HEK293 (cell line): ENCODE measurements at regions not wholly inside any gene's neighbourhood (a gene's known extent, or its start where the extent isn't known, plus 50 kb on each side); places are given as distances from the start of the nearest gene placed in this dataset.
"Not testable (repeated sequence)": the region's sequence is repeated elsewhere in the genome, so short reads cannot be mapped to it uniquely, and the experiment has no call there.

Experiments used
- HOXD13 ChIP-seq: sonication (generic); formaldehyde crosslinking; IDR thresholded peaks from 2 replicates; pipeline ENCODE4 v1.8.0; 2022; ENCODE audit warnings: missing genetic modification reagents, borderline replicate concordance
- MYNN ChIP-seq: fragments of 450-650 bp; formaldehyde crosslinking; IDR thresholded peaks from 2 replicates; pipeline ENCODE4 v1.5.1; 2016; ENCODE audit warnings: missing biosample characterization, missing genetic modification characterization, borderline replicate concordance
- ZBTB48 ChIP-seq: fragments of 450-650 bp; formaldehyde crosslinking; IDR thresholded peaks from 2 replicates; pipeline ENCODE4 v1.5.1; 2016; ENCODE audit warnings: missing biosample characterization, missing genetic modification characterization
- ZNF184 ChIP-seq: fragments of 450-650 bp; IDR thresholded peaks from 2 replicates; pipeline ENCODE4 v1.5.1; 2018; ENCODE audit warnings: missing biosample characterization, mild to moderate bottlenecking, missing genetic modification characterization
- ZNF239 ChIP-seq: fragments of 450-650 bp; formaldehyde crosslinking; IDR thresholded peaks from 2 replicates; pipeline ENCODE4 v1.5.1; 2016; ENCODE audit warnings: missing biosample characterization, missing genetic modification characterization
- ZNF24 ChIP-seq: fragments of 450-650 bp; formaldehyde crosslinking; IDR thresholded peaks from 2 replicates; pipeline ENCODE4 v1.5.1; 2016; ENCODE audit warnings: missing biosample characterization, missing genetic modification characterization
- ZNF341 ChIP-seq: fragments of 450-650 bp; formaldehyde crosslinking; IDR thresholded peaks from 2 replicates; pipeline ENCODE4; 2016; ENCODE audit warnings: low read depth, missing biosample characterization, missing genetic modification characterization
- ZNF394 ChIP-seq: fragments of 450-650 bp; formaldehyde crosslinking; IDR thresholded peaks from 2 replicates; pipeline ENCODE4 v1.5.1; 2016; ENCODE audit warnings: missing biosample characterization, missing genetic modification characterization, mild to moderate bottlenecking, moderate library complexity, borderline replicate concordance
- ZNF433 ChIP-seq: fragments of 450-650 bp; formaldehyde crosslinking; IDR thresholded peaks from 2 replicates; pipeline ENCODE4 v1.5.1; 2016; ENCODE audit warnings: missing biosample characterization, missing genetic modification characterization, low read depth
- ZNF558 ChIP-seq: fragments of 450-650 bp; formaldehyde crosslinking; IDR thresholded peaks from 2 replicates; pipeline ENCODE4 v1.5.1; 2016; ENCODE audit warnings: missing biosample characterization, missing genetic modification characterization
- TF ChIP-seq, protein P1 (sequence below): fragments of 450-650 bp; formaldehyde crosslinking; IDR thresholded peaks from 2 replicates; pipeline ENCODE4 v1.5.1; 2016; ENCODE audit warnings: missing biosample characterization, missing genetic modification characterization
- TF ChIP-seq, protein P2 (sequence below): IDR thresholded peaks from 2 replicates; pipeline ENCODE4 v1.6.1; 2011; ENCODE audit warnings: mild to moderate bottlenecking, low read depth, low read length, borderline replicate concordance
- TF ChIP-seq, protein P3 (sequence below): fragments of 450-650 bp; formaldehyde crosslinking; IDR thresholded peaks from 2 replicates; pipeline ENCODE4 v1.5.1; 2016; ENCODE audit warnings: missing biosample characterization, missing genetic modification characterization
- TF ChIP-seq, protein P4 (sequence below): fragments of 450-650 bp; formaldehyde crosslinking; IDR thresholded peaks from 2 replicates; pipeline ENCODE4 v1.5.1; 2016; ENCODE audit warnings: missing biosample characterization, missing genetic modification characterization

DNA sequence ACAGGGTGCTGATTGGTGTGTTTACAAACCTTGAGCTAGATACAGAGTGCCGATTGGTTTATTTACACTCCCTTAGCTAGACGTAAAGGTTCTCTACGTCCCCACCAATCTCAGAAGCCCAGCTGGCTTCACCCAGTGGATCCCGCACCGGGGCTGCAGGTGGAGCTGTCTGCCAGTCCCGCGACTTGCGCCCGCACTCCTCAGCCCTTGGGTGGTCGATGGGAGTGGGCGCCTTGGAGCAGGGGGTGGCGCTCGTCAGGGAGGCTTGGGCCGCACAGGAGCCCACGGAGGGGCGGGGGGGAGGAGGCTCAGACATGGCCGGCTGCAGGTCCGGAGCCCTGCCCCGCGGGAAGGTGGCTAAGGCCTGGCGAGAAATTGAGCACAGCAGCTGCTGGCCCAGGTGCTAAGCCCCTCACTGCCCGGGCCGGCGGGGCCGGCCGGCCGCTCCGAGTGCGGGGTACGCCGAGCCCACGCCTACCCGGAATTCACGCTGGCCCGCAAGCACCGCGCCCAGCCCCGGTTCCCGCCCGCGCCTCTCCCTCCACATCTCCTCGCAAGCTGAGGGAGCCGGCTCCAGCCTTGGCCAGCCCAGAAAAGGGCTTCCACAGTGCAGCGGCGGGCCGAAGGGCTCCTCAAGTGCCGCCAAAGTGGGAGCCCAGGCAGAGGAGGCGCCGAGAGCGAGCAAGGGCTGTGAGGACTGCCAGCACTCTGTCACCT, 61.5 kb upstream of the TLR4 start:
- TF ChIP-seq, protein P1, sequence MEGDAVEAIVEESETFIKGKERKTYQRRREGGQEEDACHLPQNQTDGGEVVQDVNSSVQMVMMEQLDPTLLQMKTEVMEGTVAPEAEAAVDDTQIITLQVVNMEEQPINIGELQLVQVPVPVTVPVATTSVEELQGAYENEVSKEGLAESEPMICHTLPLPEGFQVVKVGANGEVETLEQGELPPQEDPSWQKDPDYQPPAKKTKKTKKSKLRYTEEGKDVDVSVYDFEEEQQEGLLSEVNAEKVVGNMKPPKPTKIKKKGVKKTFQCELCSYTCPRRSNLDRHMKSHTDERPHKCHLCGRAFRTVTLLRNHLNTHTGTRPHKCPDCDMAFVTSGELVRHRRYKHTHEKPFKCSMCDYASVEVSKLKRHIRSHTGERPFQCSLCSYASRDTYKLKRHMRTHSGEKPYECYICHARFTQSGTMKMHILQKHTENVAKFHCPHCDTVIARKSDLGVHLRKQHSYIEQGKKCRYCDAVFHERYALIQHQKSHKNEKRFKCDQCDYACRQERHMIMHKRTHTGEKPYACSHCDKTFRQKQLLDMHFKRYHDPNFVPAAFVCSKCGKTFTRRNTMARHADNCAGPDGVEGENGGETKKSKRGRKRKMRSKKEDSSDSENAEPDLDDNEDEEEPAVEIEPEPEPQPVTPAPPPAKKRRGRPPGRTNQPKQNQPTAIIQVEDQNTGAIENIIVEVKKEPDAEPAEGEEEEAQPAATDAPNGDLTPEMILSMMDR, result not testable (repeated sequence)
- TF ChIP-seq ZNF239 (tag by site-specific recombination); ZNF394 (tag by site-specific recombination); HOXD13 (CRISPR knock-in tag); ZBTB48 (tag by site-specific recombination); ZNF558 (tag by site-specific recombination); ZNF341 (tag by site-specific recombination); ZNF184 (tag by site-specific recombination); ZNF24 (tag by site-specific recombination); MYNN (tag by site-specific recombination); ZNF433: not testable (repeated sequence)
- TF ChIP-seq, protein P2, sequence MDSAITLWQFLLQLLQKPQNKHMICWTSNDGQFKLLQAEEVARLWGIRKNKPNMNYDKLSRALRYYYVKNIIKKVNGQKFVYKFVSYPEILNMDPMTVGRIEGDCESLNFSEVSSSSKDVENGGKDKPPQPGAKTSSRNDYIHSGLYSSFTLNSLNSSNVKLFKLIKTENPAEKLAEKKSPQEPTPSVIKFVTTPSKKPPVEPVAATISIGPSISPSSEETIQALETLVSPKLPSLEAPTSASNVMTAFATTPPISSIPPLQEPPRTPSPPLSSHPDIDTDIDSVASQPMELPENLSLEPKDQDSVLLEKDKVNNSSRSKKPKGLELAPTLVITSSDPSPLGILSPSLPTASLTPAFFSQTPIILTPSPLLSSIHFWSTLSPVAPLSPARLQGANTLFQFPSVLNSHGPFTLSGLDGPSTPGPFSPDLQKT, result not testable (repeated sequence)
- TF ChIP-seq, protein P3, sequence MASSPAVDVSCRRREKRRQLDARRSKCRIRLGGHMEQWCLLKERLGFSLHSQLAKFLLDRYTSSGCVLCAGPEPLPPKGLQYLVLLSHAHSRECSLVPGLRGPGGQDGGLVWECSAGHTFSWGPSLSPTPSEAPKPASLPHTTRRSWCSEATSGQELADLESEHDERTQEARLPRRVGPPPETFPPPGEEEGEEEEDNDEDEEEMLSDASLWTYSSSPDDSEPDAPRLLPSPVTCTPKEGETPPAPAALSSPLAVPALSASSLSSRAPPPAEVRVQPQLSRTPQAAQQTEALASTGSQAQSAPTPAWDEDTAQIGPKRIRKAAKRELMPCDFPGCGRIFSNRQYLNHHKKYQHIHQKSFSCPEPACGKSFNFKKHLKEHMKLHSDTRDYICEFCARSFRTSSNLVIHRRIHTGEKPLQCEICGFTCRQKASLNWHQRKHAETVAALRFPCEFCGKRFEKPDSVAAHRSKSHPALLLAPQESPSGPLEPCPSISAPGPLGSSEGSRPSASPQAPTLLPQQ (tag by site-specific recombination), result not testable (repeated sequence)
- TF ChIP-seq, protein P4, sequence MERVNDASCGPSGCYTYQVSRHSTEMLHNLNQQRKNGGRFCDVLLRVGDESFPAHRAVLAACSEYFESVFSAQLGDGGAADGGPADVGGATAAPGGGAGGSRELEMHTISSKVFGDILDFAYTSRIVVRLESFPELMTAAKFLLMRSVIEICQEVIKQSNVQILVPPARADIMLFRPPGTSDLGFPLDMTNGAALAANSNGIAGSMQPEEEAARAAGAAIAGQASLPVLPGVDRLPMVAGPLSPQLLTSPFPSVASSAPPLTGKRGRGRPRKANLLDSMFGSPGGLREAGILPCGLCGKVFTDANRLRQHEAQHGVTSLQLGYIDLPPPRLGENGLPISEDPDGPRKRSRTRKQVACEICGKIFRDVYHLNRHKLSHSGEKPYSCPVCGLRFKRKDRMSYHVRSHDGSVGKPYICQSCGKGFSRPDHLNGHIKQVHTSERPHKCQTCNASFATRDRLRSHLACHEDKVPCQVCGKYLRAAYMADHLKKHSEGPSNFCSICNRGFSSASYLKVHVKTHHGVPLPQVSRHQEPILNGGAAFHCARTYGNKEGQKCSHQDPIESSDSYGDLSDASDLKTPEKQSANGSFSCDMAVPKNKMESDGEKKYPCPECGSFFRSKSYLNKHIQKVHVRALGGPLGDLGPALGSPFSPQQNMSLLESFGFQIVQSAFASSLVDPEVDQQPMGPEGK, result not testable (repeated sequence)
